Endometrial microvascular endothelial cells (primary cell): ENCODE measurements at regions not wholly inside any gene's neighbourhood (a gene's known extent, or its start where the extent isn't known, plus 50 kb on each side); places are given as distances from the start of the nearest gene placed in this dataset.

Experiments
- in situ Hi-C: cut with HindIII; loops from 2 replicates; pipeline ENCODE4 v1.10.0; 2017; ENCODE audit warnings: low sequenced_read_pairs, low pct_unique_long_range_greater_than_20kb; ENCODE audit errors: inconsistent ontology term

- in situ Hi-C loops, result no loop called here
These were observed 58.2 kb downstream of the MEX3B start for GRCh38 chr15:81987628-81988027.

- in situ Hi-C loops, result no loop called here
These were observed 62.3 kb downstream of the MEX3B start for GRCh38 chr15:81983497-81983896.

GRCh38 chr15:81982808-81983207 lies 63.0 kb downstream of the MEX3B start:
- in situ Hi-C loops, result no loop called here

- in situ Hi-C loops, result no loop called here
These were observed 63.9 kb downstream of the MEX3B start for GRCh38 chr15:81981908-81982307.

- in situ Hi-C loops, result no loop called here
These were observed 68.4 kb downstream of the MEX3B start for GRCh38 chr15:81977464-81977863.

- in situ Hi-C loops, result no loop called here
These were observed 77.1 kb downstream of the MEX3B start for GRCh38 chr15:81968691-81969090.

- in situ Hi-C loops, result no loop called here
These were observed 79.2 kb downstream of the MEX3B start for GRCh38 chr15:81966631-81967030.

GRCh38 chr15:81962482-81962881 lies 83.3 kb downstream of the MEX3B start:
- in situ Hi-C loops, result no loop called here

- in situ Hi-C loops, result no loop called here
These were observed 86.6 kb downstream of the MEX3B start for GRCh38 chr15:81959196-81959595.

- in situ Hi-C loops, result no loop called here
These were observed 88.1 kb downstream of the MEX3B start for GRCh38 chr15:81957698-81958097.

- in situ Hi-C loops, result no loop called here
These were observed 90.3 kb downstream of the MEX3B start for GRCh38 chr15:81955382-81956062.

- in situ Hi-C loops, result no loop called here
These were observed 91.5 kb downstream of the MEX3B start for GRCh38 chr15:81954158-81954783.

- in situ Hi-C loops, result no loop called here
These were observed 94.9 kb downstream of the MEX3B start for GRCh38 chr15:81950841-81951414.

GRCh38 chr15:81948751-81949150 lies 97.1 kb downstream of the MEX3B start:
- in situ Hi-C loops, result no loop called here

- in situ Hi-C loops, result no loop called here
These were observed 97.6 kb downstream of the MEX3B start for GRCh38 chr15:81948222-81948621.

- in situ Hi-C loops, result no loop called here
These were observed 98.3 kb downstream of the MEX3B start for GRCh38 chr15:81947548-81947947.

- in situ Hi-C loops, result no loop called here
These were observed 100.7 kb downstream of the MEX3B start for GRCh38 chr15:81945014-81945615.

- in situ Hi-C loops, result no loop called here
These were observed 103.1 kb downstream of the MEX3B start for GRCh38 chr15:81942655-81943195.

GRCh38 chr15:81942157-81942556 lies 103.7 kb downstream of the MEX3B start:
- in situ Hi-C loops, result no loop called here

- in situ Hi-C loops, result no loop called here
These were observed 104.3 kb downstream of the MEX3B start for GRCh38 chr15:81941479-81941878.
